HCT116 (cell line): ENCODE measurements at regions not wholly inside any gene's neighbourhood (a gene's known extent, or its start where the extent isn't known, plus 50 kb on each side); places are given as distances from the start of the nearest gene placed in this dataset.
"Not testable (repeated sequence)": the region's sequence is repeated elsewhere in the genome, so short reads cannot be mapped to it uniquely, and the experiment has no call there.

Experiments
- ATAC-seq: fragments of 200-7000 bp; cut with Tn5 transposase; 2 replicates; pipeline ENCODE4 v1.9.1; 2020; ENCODE audit warnings: mild to moderate bottlenecking, moderate library complexity
- BruUV-seq: library from RNA; stranded (reverse); fragments of 400-500 nt; replicated peaks from 2 replicates; lab custom pipeline; 2021; lab: Mats Ljungman, UMichigan
- CTCF ChIA-PET: fragments of 300-600 bp; sonication (Branson Sonifier 250); formaldehyde crosslinking; loops from one replicate; lab custom pipeline; 2021; ENCODE audit warnings: antibody characterized with exemption; lab: Charles Lee
- POLR2A ChIA-PET: fragments of 300-600, 350-600 bp; sonication (Branson Sonifier 250); formaldehyde crosslinking; loops from one replicate; lab custom pipeline; 2021; ENCODE audit warnings: antibody characterized with exemption; lab: Charles Lee
- RAD21 ChIA-PET, 2 experiments: fragments of 300-600 bp; sonication (Branson Sonifier 250); formaldehyde crosslinking; loops; one replicate each; lab custom pipeline; 2023; ENCODE audit warnings: low total read pairs in 2 of 2; ENCODE audit not compliant: uncharacterized antibody in 2 of 2, unreplicated experiment in 2 of 2, low non-redundant PET in 1 of 2; lab: Charles Lee
- DNase-seq: peaks from one replicate; pipeline ENCODE4 v3.0.0-alpha.2; 2010; ENCODE audit warnings: low read depth, low spot score
- H2AFZ ChIP-seq: fragments of 200-600 bp; shearing (Covaris generic), sonication (generic); 2 replicates; pipeline ENCODE4 v1.6.1; 2017; ENCODE audit warnings: low read depth, mixed run types, mixed read lengths, antibody characterized with exemption, low read length; ENCODE audit not compliant: poor library complexity, severe bottlenecking
- H3K27ac ChIP-seq: 2 replicates; pipeline ENCODE4 v1.5.1; 2012; ENCODE audit warnings: low read depth, low read length
- H3K27me3 ChIP-seq: fragments of 200-600 bp; sonication (generic); 2 replicates; pipeline ENCODE4 v1.6.1; 2016; ENCODE audit warnings: mixed run types, low read length, mixed read lengths; ENCODE audit not compliant: insufficient read depth
- H3K36me3 ChIP-seq, 2 experiments: fragments of 200-500 bp in 1 of 2; fragments of 200-600 bp in 1 of 2; sonication (Bioruptor generic) in 1 of 2; sonication (generic) in 1 of 2; 2 replicates each; pipeline versions ENCODE4 v1.5.1 to v1.6.1; 2014 to 2016; ENCODE audit warnings: low read length in 2 of 2, inconsistent platforms in 1 of 2, mixed read lengths in 1 of 2, mixed run types in 1 of 2; ENCODE audit not compliant: insufficient read depth in 2 of 2, control insufficient read depth in 1 of 2
- H3K4me1 ChIP-seq, 2 experiments: fragments of 200-600 bp in 1 of 2; sonication (generic) in 1 of 2; 2 replicates each; pipeline versions ENCODE4 v1.5.1 to v1.6.1; 2012 to 2017; ENCODE audit warnings: low read length in 2 of 2, inconsistent platforms in 1 of 2, mild to moderate bottlenecking in 1 of 2, mixed read lengths in 1 of 2, mixed run types in 1 of 2, moderate library complexity in 1 of 2; ENCODE audit not compliant: insufficient read depth in 2 of 2, control insufficient read depth in 1 of 2
- H3K4me2 ChIP-seq: fragments of 200-600 bp; sonication (generic); 2 replicates; pipeline ENCODE4 v1.6.1; 2017; ENCODE audit warnings: mixed run types, low read length, mixed read lengths
- H3K4me3 ChIP-seq, 2 experiments: fragments of 200-600 bp in 1 of 2; sonication (generic) in 1 of 2; replicated peaks in 1 of 2; 2 replicates each; pipeline ENCODE4 v1.5.1; 2011 to 2016; ENCODE audit warnings: low read length in 2 of 2, control low read depth in 1 of 2, low read depth in 1 of 2, mild to moderate bottlenecking in 1 of 2, mixed read lengths in 1 of 2, mixed run types in 1 of 2
- H3K79me2 ChIP-seq: fragments of 200-600 bp; sonication (generic); 2 replicates; pipeline ENCODE4 v1.6.1; 2017; ENCODE audit warnings: mild to moderate bottlenecking, mixed run types, low read length, moderate library complexity, mixed read lengths; ENCODE audit not compliant: insufficient read depth
- H3K9ac ChIP-seq: fragments of 200-600 bp; sonication (generic); 2 replicates; pipeline ENCODE4 v1.6.1; 2016; ENCODE audit warnings: low read length, mixed read lengths
- H3K9me2 ChIP-seq: fragments of 200-600 bp; sonication (generic), shearing (Covaris generic); 2 replicates; pipeline ENCODE4 v1.6.1; 2017; ENCODE audit warnings: mixed run types, mild to moderate bottlenecking, moderate library complexity; ENCODE audit not compliant: insufficient read depth
- H3K9me3 ChIP-seq, 2 experiments: fragments of 200-500 bp in 1 of 2; fragments of 200-600 bp in 1 of 2; sonication (Bioruptor generic) in 1 of 2; sonication (generic) in 1 of 2; 2 replicates each; pipeline ENCODE4 v1.6.1; 2014 to 2017; ENCODE audit warnings: low read length in 2 of 2, mixed read lengths in 2 of 2, inconsistent platforms in 1 of 2, low read depth in 1 of 2, mild to moderate bottlenecking in 1 of 2, mixed run types in 1 of 2, moderate library complexity in 1 of 2; ENCODE audit not compliant: control insufficient read depth in 1 of 2, insufficient read depth in 1 of 2
- H4K20me1 ChIP-seq: fragments of 200-600 bp; sonication (generic), shearing (Covaris generic); 2 replicates; pipeline ENCODE4 v1.6.1; 2017; ENCODE audit warnings: mixed run types, mild to moderate bottlenecking, moderate library complexity; ENCODE audit not compliant: insufficient read depth
- ATF3 ChIP-seq: IDR thresholded peaks from 2 replicates; pipeline ENCODE4 v1.6.1; 2012
- ELF1 ChIP-seq: IDR thresholded peaks from 2 replicates; pipeline ENCODE4 v1.6.1; 2012; ENCODE audit warnings: low read depth, borderline replicate concordance
- FOSL1 ChIP-seq: IDR thresholded peaks from 2 replicates; pipeline ENCODE4 v1.6.1; 2012; ENCODE audit warnings: low read depth
- MAX ChIP-seq: IDR thresholded peaks from 2 replicates; pipeline ENCODE4 v1.6.1; 2012
- RAD21 ChIP-seq: IDR thresholded peaks from 2 replicates; pipeline ENCODE4 v1.6.1; 2012; ENCODE audit warnings: low read depth, mild to moderate bottlenecking
- ZNF274 ChIP-seq: fragments of 200-500 bp; sonication (Bioruptor generic); IDR thresholded peaks from 2 replicates; pipeline ENCODE4 v1.6.1; 2014; ENCODE audit warnings: mild to moderate bottlenecking, low read depth, low read length, inconsistent platforms
- intact Hi-C: fragments of 100-400 bp; cut with micrococcal nuclease; formaldehyde crosslinking; loops from 2 replicates; pipeline ENCODE4 v1.10.0; 2022

GRCh38 chr6:85000001-85000400 lies 235.6 kb upstream of the TBX18 start:
- RAD21 ChIA-PET: no interaction called here
- TF ChIP-seq ATF3 (no peak), FOSL1 (no peak), RAD21 (no peak), ZNF274 (no peak)
- no peaks in the 10 kb centered on the region for H3K9me3 ChIP-seq

GRCh38 chr6:84998223-84998622 lies 233.8 kb upstream of the TBX18 start:
- Histone ChIP-seq H3K4me2 (no peak overlapping the region), H4K20me1 (no peaks in the 10 kb centered on the region), H3K4me3 (no peak overlapping the region), H3K4me1 (no peaks in the 10 kb centered on the region), H3K9me3 (no peaks in the 10 kb centered on the region), H3K9me2 (no peaks in the 10 kb centered on the region), H3K27me3 (0 out of 2 replicates have a peak, but pooled peaks cover 5% of the 10 kb centered on the region), H2AFZ (no peak overlapping the region), H3K9ac (no peak overlapping the region), H3K36me3 (no peaks in the 10 kb centered on the region), H3K79me2 (no peaks in the 10 kb centered on the region), H3K27ac (no peak overlapping the region)
- ATAC-seq: no peak
- no peak for DNase-seq
- BruUV-seq: no TSS peak
- POLR2A ChIA-PET: no interaction called here
- CTCF ChIA-PET: no interaction called here
- RAD21 ChIA-PET: no interaction called here
- intact Hi-C loops: no loop called here
- no peak for TF ChIP-seq MAX
- no peak for TF ChIP-seq ELF1

More at GRCh38 chr6:85000001-85000400, 235.6 kb upstream of the TBX18 start:
- Histone ChIP-seq H3K36me3 (no peaks in the 10 kb centered on the region), H3K9ac (no peak overlapping the region), H4K20me1 (no peaks in the 10 kb centered on the region), H2AFZ (no peak overlapping the region), H3K27ac (no peak overlapping the region), H3K79me2 (no peaks in the 10 kb centered on the region), H3K4me3 (no peak overlapping the region), H3K27me3 (peaks cover 9% of the 10 kb centered on the region; the same call in 1 of the 2 replicates), H3K4me2 (no peak overlapping the region), H3K4me1 (no peaks in the 10 kb centered on the region), H3K9me2 (no peaks in the 10 kb centered on the region)
- CTCF ChIA-PET: no interaction called here
- POLR2A ChIA-PET: no interaction called here
- no peak for DNase-seq
- intact Hi-C loops: no loop called here
- no TSS peak for BruUV-seq
- no peak for ATAC-seq

GRCh38 chr6:84988766-84989165 lies 224.4 kb upstream of the TBX18 start:
- H3K36me3 ChIP-seq, H3K4me3 ChIP-seq, ATAC-seq, H3K79me2 ChIP-seq, H3K4me2 ChIP-seq, H4K20me1 ChIP-seq, CTCF ChIA-PET, RAD21 ChIA-PET, H2AFZ ChIP-seq, H3K27ac ChIP-seq, intact Hi-C loops, POLR2A ChIA-PET, H3K27me3 ChIP-seq, H3K9me3 ChIP-seq, H3K9me2 ChIP-seq, DNase-seq, BruUV-seq, H3K4me1 ChIP-seq, H3K9ac ChIP-seq: not testable (repeated sequence)

- DNase-seq, H2AFZ ChIP-seq, H3K4me3 ChIP-seq, RAD21 ChIA-PET, H3K4me1 ChIP-seq, BruUV-seq, H3K79me2 ChIP-seq, H3K9me2 ChIP-seq, H3K36me3 ChIP-seq, intact Hi-C loops, H4K20me1 ChIP-seq, H3K27ac ChIP-seq, CTCF ChIA-PET, POLR2A ChIA-PET, H3K9me3 ChIP-seq, H3K4me2 ChIP-seq, H3K27me3 ChIP-seq, ATAC-seq, H3K9ac ChIP-seq: not testable (repeated sequence)
Observed at GRCh38 chr6:84985490-84985889, 221.1 kb upstream of the TBX18 start.
